Esophagus muscularis mucosa (tissue), 4 donors: ENCODE measurements at regions not wholly inside any gene's neighbourhood (a gene's known extent, or its start where the extent isn't known, plus 50 kb on each side); places are given as distances from the start of the nearest gene placed in this dataset.

ENCODE experiments used
- DNase-seq: peaks from one replicate; pipeline ENCODE4 v3.0.0-alpha.2; 2017; ENCODE audit errors: extremely low spot score
- H3K27ac ChIP-seq, 4 donors: fragments of 200-600 bp; sonication (generic); replicated peaks in 1 of 4; 1 replicate in 3 of 4; 2 replicates in 1 of 4; pipeline ENCODE4 v1.5.1; 2016 to 2019; ENCODE audit warnings: mild to moderate bottlenecking in 1 of 4
- H3K27me3 ChIP-seq, 4 donors: fragments of 200-600 bp; sonication (generic); one replicate each; pipeline versions ENCODE4 v1.5.1 to v1.6.0; 2016 to 2019
- H3K36me3 ChIP-seq, 4 donors: fragments of 200-600 bp; sonication (generic); one replicate each; pipeline ENCODE4 v1.5.1; 2016 to 2019
- H3K4me1 ChIP-seq, 4 donors: fragments of 200-600 bp; sonication (generic); one replicate each; pipeline ENCODE4 v1.5.1; 2016 to 2019
- H3K4me3 ChIP-seq, 4 donors: fragments of 200-600 bp; sonication (generic); 1 replicate in 2 of 4; 2 replicates in 2 of 4; pipeline ENCODE4 v1.5.1; 2016 to 2019; ENCODE audit warnings: mild to moderate bottlenecking in 4 of 4, moderate library complexity in 1 of 4
- H3K9me3 ChIP-seq, 4 donors: fragments of 200-600 bp; sonication (generic); 1 replicate in 3 of 4; 2 replicates in 1 of 4; pipeline ENCODE4 v1.5.1; 2016 to 2019
- CTCF ChIP-seq, 3 experiments: fragments of 200-600 bp in 2 of 3; fragments of 450-650 bp in 1 of 3; sonication (generic) in 2 of 3; IDR thresholded peaks; one replicate each; pipeline ENCODE4 v1.5.1; 2017 to 2019; ENCODE audit warnings: antibody characterized with exemption in 3 of 3, mild to moderate bottlenecking in 2 of 3, moderate library complexity in 1 of 3
- EP300 ChIP-seq: sonication (generic); formaldehyde crosslinking; IDR thresholded peaks from one replicate; pipeline ENCODE4 v1.6.1; 2017; ENCODE audit warnings: antibody characterized with exemption
- POLR2A ChIP-seq: fragments of 450-650 bp; IDR thresholded peaks from one replicate; pipeline ENCODE4 v1.6.1; 2017; ENCODE audit warnings: antibody characterized with exemption, moderate library complexity, mild to moderate bottlenecking, low read depth
- POLR2AphosphoS5 ChIP-seq, 2 donors: sonication (generic); formaldehyde crosslinking; IDR thresholded peaks; one replicate each; pipeline ENCODE4 v1.6.1; 2017; ENCODE audit warnings: antibody characterized with exemption in 2 of 2
- WGBS: methylation state at CpG from one replicate; pipeline ENCODE4 v1.1.5; 2018; 5-methylcytosine and 5-hydroxymethylcytosine counted together
- intact Hi-C: fragments of 100-400 bp; cut with DNase I; formaldehyde crosslinking; loops from one replicate; pipeline ENCODE4 v1.15.1; 2023

DNA sequence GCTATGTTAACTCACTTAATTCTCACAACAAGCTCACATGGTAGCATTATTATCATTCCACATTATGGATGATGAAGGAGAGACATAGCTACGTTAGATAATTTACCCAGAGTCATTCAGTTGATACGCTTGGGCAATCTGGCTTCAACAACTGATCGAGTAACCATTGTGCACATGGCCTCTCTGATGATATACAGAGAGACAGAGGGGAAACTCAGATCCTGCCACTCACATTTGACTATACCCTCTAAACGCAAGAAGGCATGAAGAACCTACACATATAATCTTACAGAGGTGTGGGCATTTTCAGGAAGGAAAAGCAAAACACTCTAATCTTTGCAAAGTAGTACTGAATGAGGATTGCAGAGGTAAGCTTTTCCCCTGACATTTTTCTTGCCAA is 360.1 kb downstream of the BARHL2 start:
- Histone ChIP-seq H3K4me3 (no peak overlapping the region), H3K27me3 (no peaks in the 10 kb centered on the region), H3K4me1 (no peaks in the 10 kb centered on the region), H3K27ac (no peak overlapping the region), H3K36me3 (no peaks in the 10 kb centered on the region), H3K9me3 (no peaks in the 10 kb centered on the region)
- DNase-seq, result no peak
- WGBS, result 65% methylated on average over 4 of the region's 4 CpGs
- intact Hi-C loops, result no loop called here
- TF ChIP-seq CTCF (IDR thresholded peaks at IDR 0.05), result no peak
- no peak for TF ChIP-seq POLR2AphosphoS5 (IDR thresholded peaks at IDR 0.05)
- TF ChIP-seq POLR2A, result no peak
- TF ChIP-seq EP300, result no peak

- intact Hi-C loops, result no loop called here
- Histone ChIP-seq H3K4me3 (no peak overlapping the region), H3K9me3 (no peaks in the 10 kb centered on the region), H3K27ac (no peak overlapping the region), H3K27me3 (no peaks in the 10 kb centered on the region), H3K36me3 (no peaks in the 10 kb centered on the region), H3K4me1 (no peaks in the 10 kb centered on the region)
- no peak for TF ChIP-seq CTCF (IDR thresholded peaks at IDR 0.05)
- no peak for TF ChIP-seq EP300
- TF ChIP-seq POLR2A, result no peak
- no peak for TF ChIP-seq POLR2AphosphoS5 (IDR thresholded peaks at IDR 0.05)
- 91% methylated on average over 3 of the region's 3 CpGs for WGBS
- peak; percentile 90 for DNase-seq
Observed at GRCh38 chr1:90356101-90356500, 361.0 kb downstream of the BARHL2 start.

GRCh38 chr1:90354704-90355103 is 359.8 kb downstream of the ZNF326 start:
- WGBS, result 80% methylated on average over 2 of the region's 2 CpGs
- H3K27me3 ChIP-seq, result no peaks in the 10 kb centered on the region
- H3K36me3 ChIP-seq, result no peaks in the 10 kb centered on the region
- intact Hi-C loops, result no loop called here
- H3K9me3 ChIP-seq, result no peaks in the 10 kb centered on the region
- no peak overlapping the region for H3K4me3 ChIP-seq
- peak; percentile 68 for DNase-seq
- no peaks in the 10 kb centered on the region for H3K4me1 ChIP-seq
- TF ChIP-seq CTCF (IDR thresholded peaks at IDR 0.05) (no peak), POLR2AphosphoS5 (IDR thresholded peaks at IDR 0.05) (no peak), POLR2A (no peak), EP300 (no peak)
- no peak overlapping the region for H3K27ac ChIP-seq

- Histone ChIP-seq H3K9me3 (peaks cover 0 to 23% (median 12%) of the 10 kb centered on the region in 4 donors), H3K27ac (no peak overlapping the region), H3K27me3 (no peaks in the 10 kb centered on the region), H3K4me3 (no peak overlapping the region), H3K36me3 (no peaks in the 10 kb centered on the region), H3K4me1 (no peaks in the 10 kb centered on the region)
- intact Hi-C loops, result no loop called here
- 29% methylated on average over 2 of the region's 2 CpGs for WGBS
- TF ChIP-seq CTCF (IDR thresholded peaks at IDR 0.05) (no peak), POLR2AphosphoS5 (IDR thresholded peaks at IDR 0.05) (no peak), EP300 (no peak)
- DNase-seq, result peak; percentile 57
Observed at GRCh38 chr1:90351019-90351418, 356.1 kb downstream of the ZNF326 start.

DNA sequence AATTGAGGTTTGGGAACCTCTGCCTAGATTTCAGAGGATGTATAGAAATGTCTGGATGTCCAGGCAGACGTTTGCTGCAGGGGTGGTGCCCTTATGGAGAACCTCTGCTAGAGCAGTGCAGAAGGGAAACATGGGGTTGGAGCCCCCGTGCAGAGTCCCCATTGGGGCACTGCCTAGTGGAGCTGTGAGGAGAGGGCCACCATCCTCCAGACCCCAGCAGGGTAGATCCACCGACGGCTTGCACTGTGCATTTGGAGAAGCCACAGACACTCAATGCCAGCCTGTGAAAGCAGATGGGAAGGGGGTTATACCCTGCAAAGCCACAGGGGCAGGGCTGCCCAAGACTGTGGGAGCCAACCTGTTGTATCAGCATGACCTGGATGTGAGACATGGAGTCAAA is 354.6 kb downstream of the ZNF326 start:
- H3K27me3 ChIP-seq, result no peaks in the 10 kb centered on the region
- H3K27ac ChIP-seq, result no peak overlapping the region
- TF ChIP-seq EP300, result no peak
- no peak for TF ChIP-seq POLR2A
- TF ChIP-seq CTCF (IDR thresholded peaks at IDR 0.05), result no peak
- no peak for TF ChIP-seq POLR2AphosphoS5 (IDR thresholded peaks at IDR 0.05)
- no peaks in the 10 kb centered on the region for H3K4me1 ChIP-seq
- no peak overlapping the region for H3K4me3 ChIP-seq
- intact Hi-C loops, result no loop called here
- WGBS, result 82% methylated on average over 4 of the region's 4 CpGs
- peaks cover 0 to 23% (median 12%) of the 10 kb centered on the region in 4 donors for H3K9me3 ChIP-seq
- no peaks in the 10 kb centered on the region for H3K36me3 ChIP-seq
- DNase-seq, result peak; percentile 80
